Stomach (tissue), 4 donors: ENCODE measurements at regions not wholly inside any gene's neighbourhood (a gene's known extent, or its start where the extent isn't known, plus 50 kb on each side); places are given as distances from the start of the nearest gene placed in this dataset.

Experiments used
- EP300 ChIP-seq: sonication (generic); formaldehyde crosslinking; IDR thresholded peaks from one replicate; pipeline ENCODE4 v1.6.1; 2017; ENCODE audit warnings: antibody characterized with exemption
- POLR2A ChIP-seq, 4 donors: fragments of 450-650 bp; IDR thresholded peaks; one replicate each; pipeline ENCODE4 v1.6.1; 2016; ENCODE audit warnings: antibody characterized with exemption in 4 of 4, control low read depth in 2 of 4, mild to moderate bottlenecking in 1 of 4, moderate library complexity in 1 of 4
- POLR2AphosphoS5 ChIP-seq, 3 donors: sonication (generic); formaldehyde crosslinking; IDR thresholded peaks; one replicate each; pipeline ENCODE4 v1.6.1; 2016; ENCODE audit warnings: antibody characterized with exemption in 3 of 3

DNA sequence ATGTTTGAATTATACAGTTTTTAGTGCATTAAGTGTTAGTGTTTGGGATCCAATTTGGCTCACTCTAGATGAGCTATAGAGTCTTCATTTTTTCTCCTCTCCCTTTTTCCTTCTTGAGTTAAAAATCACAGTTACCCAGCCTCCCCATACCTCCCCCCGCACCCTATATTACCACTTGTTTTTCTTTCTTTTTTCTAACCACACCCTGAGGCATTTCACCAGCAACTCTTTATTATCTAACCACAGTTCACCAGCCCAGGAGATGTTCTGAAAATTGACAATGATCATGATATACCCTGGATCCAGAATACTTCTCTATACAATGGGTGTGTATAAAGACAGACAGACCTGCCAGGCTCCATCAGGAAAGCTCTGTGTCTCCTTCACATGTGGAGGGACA is 86.5 kb upstream of the UBL3 start:
- TF ChIP-seq POLR2A (IDR thresholded peaks at IDR 0.05), result no peak
- TF ChIP-seq POLR2AphosphoS5 (IDR thresholded peaks at IDR 0.05), result no peak
- TF ChIP-seq EP300, result no peak
